ENCODE measurements at regions not wholly inside any gene's neighbourhood (a gene's known extent, or its start where the extent isn't known, plus 50 kb on each side); places are given as distances from the start of the nearest gene placed in this dataset.

DNA sequence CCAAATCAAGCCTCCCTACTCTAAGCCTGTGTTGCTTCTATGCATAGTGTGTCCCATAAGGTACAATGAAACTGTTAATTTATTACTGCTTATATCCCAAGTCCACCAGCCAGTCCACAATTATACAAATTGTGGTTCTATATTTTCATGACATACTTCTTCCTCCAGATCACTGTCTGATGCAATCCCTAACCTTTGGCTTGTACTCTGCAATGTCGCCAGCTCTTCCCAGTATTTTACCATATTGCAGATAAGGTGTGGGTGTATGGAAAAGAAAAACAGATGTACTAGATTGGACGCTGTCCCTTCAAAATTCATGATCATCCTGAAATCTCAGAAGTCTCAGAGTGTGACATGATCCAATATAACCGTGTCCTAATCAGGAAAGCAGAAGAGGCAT lies 286.2 kb downstream of the GASK1B start:
- TF ChIP-seq, protein P1, sequence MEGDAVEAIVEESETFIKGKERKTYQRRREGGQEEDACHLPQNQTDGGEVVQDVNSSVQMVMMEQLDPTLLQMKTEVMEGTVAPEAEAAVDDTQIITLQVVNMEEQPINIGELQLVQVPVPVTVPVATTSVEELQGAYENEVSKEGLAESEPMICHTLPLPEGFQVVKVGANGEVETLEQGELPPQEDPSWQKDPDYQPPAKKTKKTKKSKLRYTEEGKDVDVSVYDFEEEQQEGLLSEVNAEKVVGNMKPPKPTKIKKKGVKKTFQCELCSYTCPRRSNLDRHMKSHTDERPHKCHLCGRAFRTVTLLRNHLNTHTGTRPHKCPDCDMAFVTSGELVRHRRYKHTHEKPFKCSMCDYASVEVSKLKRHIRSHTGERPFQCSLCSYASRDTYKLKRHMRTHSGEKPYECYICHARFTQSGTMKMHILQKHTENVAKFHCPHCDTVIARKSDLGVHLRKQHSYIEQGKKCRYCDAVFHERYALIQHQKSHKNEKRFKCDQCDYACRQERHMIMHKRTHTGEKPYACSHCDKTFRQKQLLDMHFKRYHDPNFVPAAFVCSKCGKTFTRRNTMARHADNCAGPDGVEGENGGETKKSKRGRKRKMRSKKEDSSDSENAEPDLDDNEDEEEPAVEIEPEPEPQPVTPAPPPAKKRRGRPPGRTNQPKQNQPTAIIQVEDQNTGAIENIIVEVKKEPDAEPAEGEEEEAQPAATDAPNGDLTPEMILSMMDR (conservative IDR thresholded peaks at IDR 0.05): no peak
- no peak for TF ChIP-seq EZH2 (IDR thresholded peaks at IDR 0.05; ENCODE audit: low read depth)

All from PC-9 (cell line).